ENCODE measurements at regions not wholly inside any gene's neighbourhood (a gene's known extent, or its start where the extent isn't known, plus 50 kb on each side); places are given as distances from the start of the nearest gene placed in this dataset.

DNA sequence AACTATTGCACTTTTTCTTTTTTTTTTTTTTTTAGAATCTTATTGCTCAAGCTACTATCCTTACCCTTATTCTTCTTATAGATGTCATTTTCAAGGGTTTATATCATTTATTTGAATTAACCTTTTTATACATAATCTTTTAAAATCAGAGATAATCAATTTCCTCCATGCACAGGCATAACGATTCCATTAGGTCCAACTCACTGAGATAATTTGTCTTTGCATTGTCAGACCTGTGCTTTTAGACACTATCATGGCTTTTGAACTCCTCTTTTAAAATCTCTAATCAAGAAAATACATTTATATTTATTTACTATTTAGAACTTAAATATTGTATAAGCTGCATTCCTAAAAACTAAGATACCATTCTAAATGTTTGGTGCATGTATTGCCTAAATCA, 1454.9 kb downstream of the ZPLD1 start:
- TF ChIP-seq, protein P1, sequence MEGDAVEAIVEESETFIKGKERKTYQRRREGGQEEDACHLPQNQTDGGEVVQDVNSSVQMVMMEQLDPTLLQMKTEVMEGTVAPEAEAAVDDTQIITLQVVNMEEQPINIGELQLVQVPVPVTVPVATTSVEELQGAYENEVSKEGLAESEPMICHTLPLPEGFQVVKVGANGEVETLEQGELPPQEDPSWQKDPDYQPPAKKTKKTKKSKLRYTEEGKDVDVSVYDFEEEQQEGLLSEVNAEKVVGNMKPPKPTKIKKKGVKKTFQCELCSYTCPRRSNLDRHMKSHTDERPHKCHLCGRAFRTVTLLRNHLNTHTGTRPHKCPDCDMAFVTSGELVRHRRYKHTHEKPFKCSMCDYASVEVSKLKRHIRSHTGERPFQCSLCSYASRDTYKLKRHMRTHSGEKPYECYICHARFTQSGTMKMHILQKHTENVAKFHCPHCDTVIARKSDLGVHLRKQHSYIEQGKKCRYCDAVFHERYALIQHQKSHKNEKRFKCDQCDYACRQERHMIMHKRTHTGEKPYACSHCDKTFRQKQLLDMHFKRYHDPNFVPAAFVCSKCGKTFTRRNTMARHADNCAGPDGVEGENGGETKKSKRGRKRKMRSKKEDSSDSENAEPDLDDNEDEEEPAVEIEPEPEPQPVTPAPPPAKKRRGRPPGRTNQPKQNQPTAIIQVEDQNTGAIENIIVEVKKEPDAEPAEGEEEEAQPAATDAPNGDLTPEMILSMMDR (IDR thresholded peaks at IDR 0.05), result no peak
- no peak for TF ChIP-seq POLR2A (IDR thresholded peaks at IDR 0.05)
